Astrocyte (in vitro differentiated cells and primary cell): ENCODE measurements at regions not wholly inside any gene's neighbourhood (a gene's known extent, or its start where the extent isn't known, plus 50 kb on each side); places are given as distances from the start of the nearest gene placed in this dataset.

Source experiments
- DNase-seq: peaks from one replicate; pipeline ENCODE4 v3.0.0-alpha.2; 2010; ENCODE audit warnings: low read depth
- FAIRE-seq: peaks from 2 replicates; lab custom pipeline; 2011; peaks lifted over from hg19 to GRCh38; lab: Jason Lieb, UNC
- H2AFZ ChIP-seq: 2 replicates; pipeline ENCODE4 v1.6.0; 2012; ENCODE audit warnings: low read depth, low read length, inconsistent platforms
- H3K27ac ChIP-seq: 2 replicates; pipeline ENCODE4 v1.5.1; 2011; ENCODE audit warnings: low read depth, low read length, inconsistent platforms
- H3K27me3 ChIP-seq: 2 replicates; pipeline ENCODE4 v1.6.0; 2011; ENCODE audit warnings: low read length, inconsistent platforms; ENCODE audit not compliant: insufficient read depth
- H3K36me3 ChIP-seq: 2 replicates; pipeline ENCODE4 v1.5.1; 2011; ENCODE audit warnings: low read length, inconsistent platforms; ENCODE audit not compliant: insufficient read depth
- H3K4me1 ChIP-seq: 2 replicates; pipeline ENCODE4 v1.5.1; 2011; ENCODE audit warnings: low read length, inconsistent platforms; ENCODE audit not compliant: insufficient read depth
- H3K4me2 ChIP-seq: 2 replicates; pipeline ENCODE4 v1.6.0; 2012; ENCODE audit warnings: low read length, inconsistent platforms
- H3K4me3 ChIP-seq: 2 replicates; pipeline ENCODE4 v1.5.1; 2011; ENCODE audit warnings: low read depth, mild to moderate bottlenecking, low read length, inconsistent platforms; ENCODE audit not compliant: insufficient read depth
- H3K79me2 ChIP-seq: 2 replicates; pipeline ENCODE4 v1.6.0; 2012; ENCODE audit warnings: mild to moderate bottlenecking, low read length, inconsistent platforms; ENCODE audit not compliant: insufficient read depth
- H3K9ac ChIP-seq: 2 replicates; pipeline ENCODE4 v1.6.0; 2012; ENCODE audit warnings: mild to moderate bottlenecking, low read length, inconsistent platforms
- H3K9me3 ChIP-seq: 2 replicates; pipeline ENCODE4 v1.5.1; 2012; ENCODE audit warnings: low read depth, mild to moderate bottlenecking, low read length, inconsistent platforms; ENCODE audit not compliant: insufficient read depth
- H4K20me1 ChIP-seq: 2 replicates; pipeline ENCODE4 v1.6.0; 2012; ENCODE audit warnings: low read length, inconsistent platforms; ENCODE audit not compliant: insufficient read depth
- H3K27ac Mint-ChIP-seq: one replicate; pipeline ENCODE4 v1.8.0; 2021; ENCODE audit warnings: mild to moderate bottlenecking, mixed read lengths; ENCODE audit not compliant: unreplicated experiment
- H3K27me3 Mint-ChIP-seq: one replicate; pipeline ENCODE4 v1.8.0; 2021; ENCODE audit warnings: low read depth, mixed read lengths; ENCODE audit not compliant: unreplicated experiment
- H3K36me3 Mint-ChIP-seq: one replicate; pipeline ENCODE4 v1.8.0; 2021; ENCODE audit warnings: low read depth, mixed read lengths; ENCODE audit not compliant: unreplicated experiment
- H3K4me1 Mint-ChIP-seq: one replicate; pipeline ENCODE4 v1.8.0; 2021; ENCODE audit warnings: low read depth, mixed read lengths; ENCODE audit not compliant: unreplicated experiment
- H3K4me3 Mint-ChIP-seq: one replicate; pipeline ENCODE4 v1.8.0; 2021; ENCODE audit warnings: mild to moderate bottlenecking, moderate library complexity, mixed read lengths; ENCODE audit not compliant: unreplicated experiment
- H3K9me3 Mint-ChIP-seq: one replicate; pipeline ENCODE4 v1.8.0; 2021; ENCODE audit warnings: mild to moderate bottlenecking, mixed read lengths; ENCODE audit not compliant: unreplicated experiment
- CTCF ChIP-seq: IDR thresholded peaks from 2 replicates; pipeline ENCODE4 v1.5.1; 2011; ENCODE audit warnings: low read depth, mild to moderate bottlenecking, inconsistent platforms, low read length, moderate library complexity; ENCODE audit not compliant: insufficient read depth
- EZH2 ChIP-seq: IDR thresholded peaks from 2 replicates; pipeline ENCODE4 v1.6.1; 2012; ENCODE audit warnings: mild to moderate bottlenecking, low read length, inconsistent platforms; ENCODE audit not compliant: insufficient read depth

DNA sequence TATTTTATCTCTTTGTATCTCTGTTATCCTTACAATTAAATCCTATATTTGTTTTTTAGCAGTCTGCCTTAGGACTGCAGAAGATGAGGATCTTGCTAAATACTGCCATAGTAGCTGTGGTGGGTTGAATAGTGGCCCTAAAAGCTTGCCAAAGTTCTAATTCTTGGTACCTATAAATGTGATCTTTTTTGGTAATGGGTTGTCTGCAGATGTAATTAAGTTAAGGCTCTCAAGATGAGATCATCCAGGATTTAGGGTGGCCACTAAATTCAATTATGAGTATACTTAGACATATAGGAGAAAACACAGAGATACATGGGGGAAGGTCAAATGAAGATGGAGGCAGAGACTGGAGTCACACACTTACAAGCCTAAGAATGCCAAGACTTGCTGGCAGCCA is 1753.7 kb downstream of the RPA4 start:
- H3K4me1 Mint-ChIP-seq = no peaks in the 10 kb centered on the region
- Histone ChIP-seq H3K4me2 (no peak overlapping the region), H3K27ac (no peak overlapping the region), H3K79me2 (no peaks in the 10 kb centered on the region), H3K9ac (no peak overlapping the region), H3K4me3 (no peak overlapping the region), H2AFZ (no peak overlapping the region), H3K27me3 (no peaks in the 10 kb centered on the region), H4K20me1 (no peaks in the 10 kb centered on the region), H3K4me1 (no peaks in the 10 kb centered on the region), H3K36me3 (no peaks in the 10 kb centered on the region), H3K9me3 (no peaks in the 10 kb centered on the region)
- DNase-seq (no peak), FAIRE-seq (peak; percentile 66)
- H3K9me3 Mint-ChIP-seq = no peaks in the 10 kb centered on the region
- H3K4me3 Mint-ChIP-seq = no peak overlapping the region
- no peaks in the 10 kb centered on the region for H3K27me3 Mint-ChIP-seq
- H3K36me3 Mint-ChIP-seq = no peaks in the 10 kb centered on the region
- H3K27ac Mint-ChIP-seq = no peak overlapping the region
- TF ChIP-seq EZH2 (no peak), CTCF (no peak)

GRCh38 chrX:98646351-98646750 is 1762.6 kb downstream of the RPA4 start:
- Mint-ChIP-seq H3K4me3 (no peak overlapping the region), H3K27me3 (no peaks in the 10 kb centered on the region), H3K9me3 (no peaks in the 10 kb centered on the region), H3K36me3 (no peaks in the 10 kb centered on the region), H3K4me1 (no peaks in the 10 kb centered on the region), H3K27ac (no peak overlapping the region)
- H3K4me1 ChIP-seq = no peaks in the 10 kb centered on the region
- H3K4me2 ChIP-seq = no peak overlapping the region
- no peaks in the 10 kb centered on the region for H4K20me1 ChIP-seq
- no peaks in the 10 kb centered on the region for H3K79me2 ChIP-seq
- FAIRE-seq (no peak), DNase-seq (no peak)
- no peaks in the 10 kb centered on the region for H3K36me3 ChIP-seq
- TF ChIP-seq EZH2 = no peak
- TF ChIP-seq CTCF = no peak
- H3K27me3 ChIP-seq = no peaks in the 10 kb centered on the region
- no peak overlapping the region for H3K27ac ChIP-seq
- no peak overlapping the region for H3K4me3 ChIP-seq
- H3K9me3 ChIP-seq = no peaks in the 10 kb centered on the region
- H2AFZ ChIP-seq = no peak overlapping the region
- no peak overlapping the region for H3K9ac ChIP-seq

DNA sequence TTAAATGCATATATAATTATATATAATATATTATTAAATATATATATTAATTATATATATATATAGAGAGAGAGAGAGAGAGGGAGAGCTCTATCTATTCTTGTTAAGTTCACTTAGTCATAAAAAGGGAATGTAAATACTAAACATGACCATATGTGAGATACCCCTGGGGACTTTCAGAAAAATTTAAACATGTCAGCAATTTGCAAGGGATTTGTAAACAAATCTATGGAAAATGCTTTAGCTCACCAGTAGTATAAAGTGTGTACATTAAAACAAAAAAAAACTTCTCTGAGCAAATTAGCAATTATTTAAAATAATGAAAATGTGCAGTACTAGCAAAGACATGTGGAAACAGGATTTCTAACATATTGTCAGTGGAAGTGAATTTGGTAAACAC is 1755.5 kb downstream of the PCDH19 start:
- TF ChIP-seq EZH2 (no peak), CTCF (no peak)
- no peaks in the 10 kb centered on the region for H3K9me3 Mint-ChIP-seq
- H3K9ac ChIP-seq = no peak overlapping the region
- H3K27me3 Mint-ChIP-seq = no peaks in the 10 kb centered on the region
- FAIRE-seq = peak; percentile 82
- DNase-seq = no peak
- H3K27ac ChIP-seq = no peak overlapping the region
- H3K4me2 ChIP-seq = no peak overlapping the region
- no peaks in the 10 kb centered on the region for H3K9me3 ChIP-seq
- no peaks in the 10 kb centered on the region for H4K20me1 ChIP-seq
- no peaks in the 10 kb centered on the region for H3K79me2 ChIP-seq
- H3K36me3 ChIP-seq = no peaks in the 10 kb centered on the region
- H3K4me3 ChIP-seq = no peak overlapping the region
- H3K27me3 ChIP-seq = no peaks in the 10 kb centered on the region
- H3K4me1 ChIP-seq = no peaks in the 10 kb centered on the region
- H3K4me1 Mint-ChIP-seq = no peaks in the 10 kb centered on the region
- no peak overlapping the region for H2AFZ ChIP-seq
- H3K27ac Mint-ChIP-seq = no peak overlapping the region
- no peak overlapping the region for H3K4me3 Mint-ChIP-seq
- H3K36me3 Mint-ChIP-seq = no peaks in the 10 kb centered on the region
